Osteoblast (primary cell): ENCODE measurements at regions not wholly inside any gene's neighbourhood (a gene's known extent, or its start where the extent isn't known, plus 50 kb on each side); places are given as distances from the start of the nearest gene placed in this dataset.

Experiments
- DNase-seq: peaks from one replicate; pipeline ENCODE4 v3.0.0; 2011; ENCODE audit warnings: low spot score, mixed read lengths; ENCODE audit not compliant: insufficient read length; ENCODE audit errors: missing footprints
- H2AFZ ChIP-seq: 2 replicates; pipeline ENCODE4 v1.6.0; 2011; ENCODE audit warnings: mild to moderate bottlenecking, low read length
- H3K27ac ChIP-seq: 2 replicates; pipeline ENCODE4 v1.5.1; 2011; ENCODE audit warnings: mild to moderate bottlenecking, low read depth, low read length, moderate library complexity
- H3K27me3 ChIP-seq: 2 replicates; pipeline ENCODE4 v1.6.0; 2012; ENCODE audit warnings: mild to moderate bottlenecking, control low read depth, inconsistent platforms, low read length, moderate library complexity; ENCODE audit not compliant: insufficient read depth
- H3K36me3 ChIP-seq: 2 replicates; pipeline ENCODE4 v1.5.1; 2011; ENCODE audit warnings: mild to moderate bottlenecking, low read length, control low read depth, moderate library complexity; ENCODE audit not compliant: insufficient read depth
- H3K4me1 ChIP-seq: 2 replicates; pipeline ENCODE4 v1.5.1; 2011; ENCODE audit warnings: mild to moderate bottlenecking, low read length, control low read depth, moderate library complexity; ENCODE audit not compliant: insufficient read depth
- H3K4me2 ChIP-seq: 2 replicates; pipeline ENCODE4 v1.6.0; 2011; ENCODE audit warnings: mild to moderate bottlenecking, low read length; ENCODE audit not compliant: insufficient read depth
- H3K4me3 ChIP-seq: fragments of 200-600 bp; sonication (generic); 3 replicates; pipeline ENCODE4 v1.5.1; 2012; ENCODE audit warnings: mild to moderate bottlenecking, low read length, inconsistent platforms; ENCODE audit not compliant: insufficient read depth
- H3K79me2 ChIP-seq: 2 replicates; pipeline ENCODE4 v1.6.0; 2012; ENCODE audit warnings: mild to moderate bottlenecking, low read length, control low read depth, inconsistent platforms; ENCODE audit not compliant: insufficient read depth
- H3K9me3 ChIP-seq: 2 replicates; pipeline ENCODE4 v1.5.1; 2011; ENCODE audit warnings: low read depth, low read length, control low read depth
- H4K20me1 ChIP-seq: 2 replicates; pipeline ENCODE4 v1.6.0; 2012; ENCODE audit warnings: mild to moderate bottlenecking, low read length, control low read depth; ENCODE audit not compliant: insufficient read depth
- TF ChIP-seq, protein P1 (sequence below): IDR thresholded peaks from 2 replicates; pipeline ENCODE4 v1.5.1; 2011; ENCODE audit warnings: mild to moderate bottlenecking, low read depth, low read length, moderate library complexity; ENCODE audit errors: extremely low read depth

DNA sequence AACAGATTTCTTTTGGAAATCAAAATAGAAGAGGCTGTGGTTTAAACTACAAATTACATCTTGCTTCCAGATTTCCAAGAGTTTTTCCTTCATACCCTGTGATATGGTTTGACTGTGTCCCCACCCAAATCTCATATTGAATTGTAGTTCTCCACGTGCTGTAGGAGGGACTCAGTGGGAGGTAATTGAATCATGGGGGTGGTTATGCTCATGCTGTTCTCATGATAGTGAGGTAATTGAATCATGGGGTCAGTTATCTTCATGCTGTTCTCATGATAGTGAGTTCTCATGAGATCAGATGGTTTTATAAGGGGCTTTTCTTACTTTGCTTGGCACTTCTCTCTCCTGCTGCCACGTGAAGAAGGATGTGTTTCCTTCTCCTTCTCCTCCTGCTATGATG is 687.0 kb upstream of the ZNF608 start:
- Histone ChIP-seq H3K36me3 (no peaks in the 10 kb centered on the region), H3K4me3 (no peak overlapping the region), H4K20me1 (no peaks in the 10 kb centered on the region), H3K79me2 (no peaks in the 10 kb centered on the region), H3K4me1 (no peaks in the 10 kb centered on the region), H3K4me2 (no peak overlapping the region), H3K9me3 (no peaks in the 10 kb centered on the region), H3K27ac (no peak overlapping the region), H3K27me3 (no peaks in the 10 kb centered on the region), H2AFZ (no peak overlapping the region)
- TF ChIP-seq, protein P1, sequence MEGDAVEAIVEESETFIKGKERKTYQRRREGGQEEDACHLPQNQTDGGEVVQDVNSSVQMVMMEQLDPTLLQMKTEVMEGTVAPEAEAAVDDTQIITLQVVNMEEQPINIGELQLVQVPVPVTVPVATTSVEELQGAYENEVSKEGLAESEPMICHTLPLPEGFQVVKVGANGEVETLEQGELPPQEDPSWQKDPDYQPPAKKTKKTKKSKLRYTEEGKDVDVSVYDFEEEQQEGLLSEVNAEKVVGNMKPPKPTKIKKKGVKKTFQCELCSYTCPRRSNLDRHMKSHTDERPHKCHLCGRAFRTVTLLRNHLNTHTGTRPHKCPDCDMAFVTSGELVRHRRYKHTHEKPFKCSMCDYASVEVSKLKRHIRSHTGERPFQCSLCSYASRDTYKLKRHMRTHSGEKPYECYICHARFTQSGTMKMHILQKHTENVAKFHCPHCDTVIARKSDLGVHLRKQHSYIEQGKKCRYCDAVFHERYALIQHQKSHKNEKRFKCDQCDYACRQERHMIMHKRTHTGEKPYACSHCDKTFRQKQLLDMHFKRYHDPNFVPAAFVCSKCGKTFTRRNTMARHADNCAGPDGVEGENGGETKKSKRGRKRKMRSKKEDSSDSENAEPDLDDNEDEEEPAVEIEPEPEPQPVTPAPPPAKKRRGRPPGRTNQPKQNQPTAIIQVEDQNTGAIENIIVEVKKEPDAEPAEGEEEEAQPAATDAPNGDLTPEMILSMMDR: no peak
- DNase-seq: no peak

DNA sequence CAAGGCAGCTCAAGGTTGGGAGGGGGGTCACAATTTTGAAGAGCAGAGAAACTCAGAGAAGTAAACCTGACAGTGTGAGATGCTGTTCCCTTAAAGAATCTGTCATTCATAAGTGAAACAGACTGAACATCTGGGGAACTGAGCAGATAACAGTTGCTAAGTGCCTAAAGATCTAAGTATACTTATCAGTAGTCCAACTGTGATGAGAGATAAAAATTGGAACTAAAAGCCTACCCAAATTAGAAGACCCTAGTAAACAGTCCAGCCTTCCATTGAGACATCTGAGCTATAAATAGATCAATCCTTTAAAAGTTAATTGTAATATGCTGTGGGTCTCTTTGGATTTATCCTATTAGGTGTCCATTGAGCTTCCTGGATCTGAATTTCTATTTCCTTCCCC is 692.8 kb upstream of the ZNF608 start:
- no peaks in the 10 kb centered on the region for H4K20me1 ChIP-seq
- no peak overlapping the region for H3K4me3 ChIP-seq
- H3K9me3 ChIP-seq: no peaks in the 10 kb centered on the region
- TF ChIP-seq, protein P1: no peak
- H3K27ac ChIP-seq: no peak overlapping the region
- no peaks in the 10 kb centered on the region for H3K36me3 ChIP-seq
- H3K27me3 ChIP-seq: no peaks in the 10 kb centered on the region
- H3K4me2 ChIP-seq: no peak overlapping the region
- no peaks in the 10 kb centered on the region for H3K79me2 ChIP-seq
- no peaks in the 10 kb centered on the region for H3K4me1 ChIP-seq
- no peak overlapping the region for H2AFZ ChIP-seq
- no peak for DNase-seq

DNA sequence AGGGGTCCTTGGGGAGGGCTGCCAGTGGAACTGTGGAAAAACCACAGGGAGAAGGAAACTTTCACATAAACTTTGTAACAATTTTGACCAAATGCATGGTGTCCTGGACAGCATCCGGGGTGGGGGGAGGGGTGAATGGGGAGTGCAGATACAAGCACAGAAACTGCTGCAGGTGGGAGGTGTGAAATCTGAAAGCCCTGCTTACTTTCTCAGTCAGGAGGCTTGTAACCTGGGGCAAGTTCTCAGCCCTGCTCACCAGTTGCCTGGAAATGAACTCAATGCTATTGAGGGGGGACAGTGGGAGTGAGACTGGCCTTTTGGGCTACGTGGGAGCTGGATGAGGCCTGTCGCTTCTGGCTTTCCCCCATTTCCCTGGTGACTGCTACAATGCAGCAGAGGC is 694.5 kb upstream of the ZNF608 start:
- Histone ChIP-seq H3K4me3 (no peak overlapping the region), H3K9me3 (no peaks in the 10 kb centered on the region), H3K36me3 (no peaks in the 10 kb centered on the region), H3K4me2 (no peak overlapping the region), H2AFZ (no peak overlapping the region), H3K4me1 (no peaks in the 10 kb centered on the region), H3K79me2 (no peaks in the 10 kb centered on the region), H3K27ac (no peak overlapping the region), H3K27me3 (no peaks in the 10 kb centered on the region), H4K20me1 (no peaks in the 10 kb centered on the region)
- DNase-seq: no peak
- TF ChIP-seq, protein P1: no peak

DNA sequence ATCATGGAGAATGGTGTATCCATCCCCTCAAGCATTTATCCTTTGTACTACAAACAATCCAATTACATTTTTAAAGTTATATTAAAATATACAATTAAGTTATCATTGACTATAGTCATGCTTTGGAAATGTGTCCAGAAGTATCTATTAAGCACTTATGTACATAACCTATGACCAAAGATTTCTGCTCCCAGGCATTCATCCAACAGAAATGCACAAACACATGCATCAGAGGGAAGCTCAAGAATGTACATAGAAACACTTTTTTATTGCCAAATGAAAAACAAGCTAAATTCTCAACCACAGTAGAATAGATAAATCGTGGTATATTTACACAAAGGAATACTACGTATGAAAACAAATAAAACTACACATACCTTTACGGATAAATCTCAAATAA is 700.5 kb upstream of the ZNF608 start:
- H3K9me3 ChIP-seq: no peaks in the 10 kb centered on the region
- no peaks in the 10 kb centered on the region for H4K20me1 ChIP-seq
- TF ChIP-seq, protein P1: no peak
- H3K27me3 ChIP-seq: no peaks in the 10 kb centered on the region
- H3K4me3 ChIP-seq: no peak overlapping the region
- H3K4me2 ChIP-seq: peak overlapping the region; percentile 58
- H3K36me3 ChIP-seq: no peaks in the 10 kb centered on the region
- H3K79me2 ChIP-seq: no peaks in the 10 kb centered on the region
- no peak for DNase-seq
- H3K4me1 ChIP-seq: peaks cover 7% of the 10 kb centered on the region
- H2AFZ ChIP-seq: no peak overlapping the region
- H3K27ac ChIP-seq: no peak overlapping the region
